GM10248 (cell line): ENCODE measurements at regions not wholly inside any gene's neighbourhood (a gene's known extent, or its start where the extent isn't known, plus 50 kb on each side); places are given as distances from the start of the nearest gene placed in this dataset.

Source experiments
- CTCF ChIA-PET: fragments of 300-600 bp; sonication (Branson Sonifier 250); formaldehyde crosslinking; extraction: SDS; loops from one replicate; lab custom pipeline; 2021; ENCODE audit warnings: antibody characterized with exemption; lab: Yijun Ruan, JAX
- POLR2A ChIA-PET: fragments of 350-650 bp; sonication (Branson Sonifier 250); formaldehyde crosslinking; extraction: SDS; loops from one replicate; lab custom pipeline; 2020; ENCODE audit warnings: antibody characterized with exemption; lab: Yijun Ruan, JAX
- DNase-seq: peaks from one replicate; pipeline ENCODE4 v3.0.0; 2012; ENCODE audit errors: extremely low spot score
- TF ChIP-seq, protein P1 (sequence below): IDR thresholded peaks from 2 replicates; pipeline ENCODE4 v1.5.1; 2012; ENCODE audit warnings: mild to moderate bottlenecking, low read depth; ENCODE audit errors: extremely low read depth, missing control alignments, control extremely low read depth

DNA sequence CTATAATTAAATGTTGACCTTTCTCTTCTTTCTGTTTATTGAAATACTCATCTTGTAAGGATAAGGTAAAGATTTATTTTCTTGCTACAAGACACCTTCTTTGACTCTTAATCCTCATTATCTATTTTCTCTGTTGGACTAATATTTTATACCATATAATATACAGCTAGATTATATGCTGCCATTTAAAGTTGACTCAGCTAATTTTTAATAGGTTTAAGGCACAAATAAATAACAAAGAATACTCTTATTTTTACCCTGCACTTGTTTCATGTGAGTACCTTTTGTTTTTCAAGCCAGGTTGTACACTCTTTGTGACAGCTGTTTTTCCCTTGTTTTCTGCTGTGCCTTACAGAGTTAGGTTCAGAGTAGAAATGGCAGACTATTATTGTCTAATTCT, 83.9 kb upstream of the ASCC3 start:
- ChIA-PET CTCF (interaction anchor here (1.5 to 2.2 kb wide), 3 partner anchors 13 to 115 kb away, joined by 3 to 8 read pairs (median 3); no protein-coding TSS in a partner anchor), POLR2A (no interaction called here)
- TF ChIP-seq, protein P1, sequence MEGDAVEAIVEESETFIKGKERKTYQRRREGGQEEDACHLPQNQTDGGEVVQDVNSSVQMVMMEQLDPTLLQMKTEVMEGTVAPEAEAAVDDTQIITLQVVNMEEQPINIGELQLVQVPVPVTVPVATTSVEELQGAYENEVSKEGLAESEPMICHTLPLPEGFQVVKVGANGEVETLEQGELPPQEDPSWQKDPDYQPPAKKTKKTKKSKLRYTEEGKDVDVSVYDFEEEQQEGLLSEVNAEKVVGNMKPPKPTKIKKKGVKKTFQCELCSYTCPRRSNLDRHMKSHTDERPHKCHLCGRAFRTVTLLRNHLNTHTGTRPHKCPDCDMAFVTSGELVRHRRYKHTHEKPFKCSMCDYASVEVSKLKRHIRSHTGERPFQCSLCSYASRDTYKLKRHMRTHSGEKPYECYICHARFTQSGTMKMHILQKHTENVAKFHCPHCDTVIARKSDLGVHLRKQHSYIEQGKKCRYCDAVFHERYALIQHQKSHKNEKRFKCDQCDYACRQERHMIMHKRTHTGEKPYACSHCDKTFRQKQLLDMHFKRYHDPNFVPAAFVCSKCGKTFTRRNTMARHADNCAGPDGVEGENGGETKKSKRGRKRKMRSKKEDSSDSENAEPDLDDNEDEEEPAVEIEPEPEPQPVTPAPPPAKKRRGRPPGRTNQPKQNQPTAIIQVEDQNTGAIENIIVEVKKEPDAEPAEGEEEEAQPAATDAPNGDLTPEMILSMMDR: no peak
- no peak for DNase-seq

DNA sequence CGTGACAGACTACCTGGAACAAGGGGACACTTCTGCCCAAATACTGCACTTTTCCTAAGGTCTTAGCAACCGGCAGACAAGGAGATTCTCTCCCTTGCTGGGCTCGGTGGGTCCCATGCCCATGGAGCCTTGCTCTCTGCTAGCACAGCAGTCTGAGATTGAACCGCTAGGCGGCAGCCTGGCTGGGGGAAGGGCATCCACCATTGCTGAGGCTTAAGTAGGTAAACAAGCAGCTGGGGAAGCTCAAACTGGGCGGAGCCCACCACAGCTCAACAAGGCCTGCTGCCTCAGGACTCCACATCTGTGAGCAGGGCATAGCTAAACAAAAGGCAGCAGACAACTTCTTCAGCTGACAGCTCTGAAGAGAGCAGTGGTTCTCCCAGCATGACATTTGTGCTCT, 87.8 kb upstream of the ASCC3 start:
- ChIA-PET CTCF (interaction anchor here (1.6 kb wide), 1 partner anchor 13 kb away, joined by 3 read pairs; no protein-coding TSS in a partner anchor), POLR2A (no interaction called here)
- TF ChIP-seq, protein P1: no peak
- no peak for DNase-seq

DNA sequence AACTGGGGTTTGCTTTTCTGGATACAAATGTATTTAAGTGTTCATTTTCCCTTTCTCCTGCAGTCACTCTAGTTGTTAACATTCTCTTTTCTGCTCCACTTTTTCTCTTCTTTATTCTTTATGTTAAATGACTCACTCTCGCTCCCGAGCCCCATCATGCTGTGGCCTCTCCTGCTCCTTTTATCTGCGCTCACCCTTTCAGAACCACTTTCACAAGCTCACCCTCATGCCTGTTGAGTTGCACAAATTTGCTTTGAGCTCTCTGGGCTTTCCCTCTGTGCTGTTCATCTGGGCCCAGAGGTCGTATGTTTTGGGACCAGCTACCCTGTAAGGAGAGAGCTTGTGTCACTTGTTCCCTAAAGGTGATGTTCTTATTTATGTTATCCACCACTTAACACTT, 98.1 kb upstream of the ASCC3 start:
- ChIA-PET POLR2A (no interaction called here), CTCF (interaction anchor here (0.9 to 2.2 kb wide), 4 partner anchors 10 to 24 kb away, joined by 3 to 8 read pairs (median 7); no protein-coding TSS in a partner anchor)
- TF ChIP-seq, protein P1: no peak
- no peak for DNase-seq

DNA sequence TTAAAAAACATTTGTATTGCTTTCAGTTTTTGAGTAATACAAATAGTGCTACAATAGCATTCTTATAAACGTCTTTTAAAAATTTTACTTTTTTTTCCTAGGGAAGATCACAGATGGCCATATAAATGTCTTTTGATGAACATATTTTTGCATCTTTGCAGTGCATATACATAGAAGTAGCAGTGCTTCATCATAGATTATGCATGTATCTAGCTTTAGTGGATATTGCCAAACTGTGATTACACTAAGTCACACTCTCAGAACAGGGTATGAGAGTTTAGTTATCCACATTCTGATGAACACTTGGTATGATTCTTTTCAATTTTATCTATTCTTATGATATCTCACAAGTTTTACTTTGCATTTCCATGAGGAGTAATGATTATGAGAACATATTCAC, 99.8 kb upstream of the ASCC3 start:
- TF ChIP-seq, protein P1: no peak
- ChIA-PET CTCF (interaction anchor here (1.1 to 2.2 kb wide), 5 partner anchors 8 to 67 kb away, joined by 3 to 8 read pairs (median 6); no protein-coding TSS in a partner anchor), POLR2A (interaction anchor here (0.6 kb wide), 1 partner anchor 108 kb away, joined by 3 read pairs; no protein-coding TSS in a partner anchor)
- no peak for DNase-seq

DNA sequence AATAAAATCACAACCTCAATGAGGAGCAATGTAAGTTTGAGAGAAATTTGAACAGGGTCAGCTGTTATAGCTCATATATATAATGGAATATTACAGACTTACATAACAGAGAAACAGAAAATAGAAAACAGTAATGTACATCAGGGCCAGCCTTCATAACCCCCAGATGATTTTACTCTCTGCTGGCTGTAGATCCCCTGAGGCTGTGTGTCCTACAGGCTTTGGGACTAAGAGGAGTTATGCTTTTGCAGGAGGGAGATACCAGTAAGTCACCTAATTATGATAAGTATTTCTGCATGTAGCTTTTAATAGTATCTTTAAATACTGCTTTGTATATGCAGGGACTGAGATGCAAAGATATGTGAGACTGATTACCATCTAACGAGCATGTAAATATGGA, 105.8 kb upstream of the ASCC3 start:
- POLR2A ChIA-PET: no interaction called here
- DNase-seq: no peak
- TF ChIP-seq, protein P1: no peak
- CTCF ChIA-PET: no interaction called here

DNA sequence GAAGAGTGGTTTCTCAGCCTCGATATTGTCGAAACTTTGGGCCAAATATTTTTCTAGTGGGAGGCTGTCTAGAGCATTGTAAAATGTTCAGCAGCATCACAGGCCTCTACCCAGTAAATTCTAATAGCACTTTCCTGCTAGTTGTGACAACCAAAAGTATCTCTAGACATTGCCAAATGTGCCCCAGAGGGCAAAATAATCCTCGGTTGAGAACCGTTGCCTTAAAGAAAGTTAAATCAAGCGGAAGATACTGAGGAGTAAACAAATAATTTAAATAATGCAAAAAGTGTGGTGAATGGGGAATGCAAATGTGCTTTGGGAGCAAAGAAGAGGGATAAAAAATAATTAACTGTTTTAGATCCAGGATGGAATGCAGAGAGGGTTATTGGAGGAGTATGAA, 106.4 kb upstream of the ASCC3 start:
- no peak for DNase-seq
- ChIA-PET POLR2A (no interaction called here), CTCF (interaction anchor here (0.8 kb wide), 1 partner anchor 21 kb away, joined by 3 read pairs; no protein-coding TSS in a partner anchor)
- TF ChIP-seq, protein P1: no peak
